Islet precursor cell (in vitro differentiated cells): ENCODE measurements at regions not wholly inside any gene's neighbourhood (a gene's known extent, or its start where the extent isn't known, plus 50 kb on each side); places are given as distances from the start of the nearest gene placed in this dataset.

Experiments used
- DNase-seq: peaks from one replicate; pipeline ENCODE4 v3.0.0-alpha.2; 2018

DNA sequence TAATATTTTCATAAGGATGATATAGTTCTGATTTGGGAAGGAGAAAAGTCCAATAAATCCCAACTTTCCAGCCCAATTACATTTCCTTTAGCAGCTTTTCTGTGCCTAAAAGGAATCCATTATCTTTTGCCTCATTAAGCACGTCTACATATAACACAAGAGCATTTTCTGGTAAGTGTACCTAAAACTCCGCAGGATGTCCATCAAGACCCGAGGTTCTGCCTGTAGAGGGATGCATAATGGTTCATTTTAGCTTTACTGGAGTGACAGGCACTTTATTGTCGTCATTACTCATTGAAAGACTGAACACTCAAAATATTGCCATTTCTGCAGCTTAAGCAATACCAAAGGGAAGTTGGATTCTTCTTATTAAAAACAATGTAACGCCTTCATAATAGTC lies 669.0 kb downstream of the PRELID2 start:
- DNase-seq = no peak

DNA sequence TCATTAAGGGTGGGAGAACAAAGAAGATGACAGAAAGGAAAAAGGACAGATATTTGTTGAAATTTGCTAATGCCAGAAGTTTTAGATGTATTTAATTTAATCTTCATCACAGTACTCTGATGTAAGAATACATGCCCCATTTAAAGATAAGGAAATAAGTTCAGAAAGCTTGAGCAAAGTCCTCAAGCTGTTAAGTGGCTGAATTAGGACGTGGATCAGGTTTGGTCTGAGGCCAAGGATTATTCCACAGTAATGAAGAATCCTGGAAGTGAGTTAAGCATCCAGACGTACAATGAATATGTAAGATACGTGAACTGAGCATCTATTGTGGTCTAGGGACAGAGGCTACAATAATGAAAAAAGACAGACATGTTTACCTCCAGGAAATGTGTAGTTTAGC lies 671.3 kb downstream of the PRELID2 start:
- no peak for DNase-seq

- DNase-seq = no peak
These were observed 672.5 kb downstream of the PRELID2 start for GRCh38 chr5:145162626-145163025.

- no peak for DNase-seq
These were observed 673.8 kb downstream of the PRELID2 start for GRCh38 chr5:145161391-145161790.

- peak; percentile 61 for DNase-seq
These were observed 674.5 kb downstream of the PRELID2 start for GRCh38 chr5:145160679-145161078.

DNA sequence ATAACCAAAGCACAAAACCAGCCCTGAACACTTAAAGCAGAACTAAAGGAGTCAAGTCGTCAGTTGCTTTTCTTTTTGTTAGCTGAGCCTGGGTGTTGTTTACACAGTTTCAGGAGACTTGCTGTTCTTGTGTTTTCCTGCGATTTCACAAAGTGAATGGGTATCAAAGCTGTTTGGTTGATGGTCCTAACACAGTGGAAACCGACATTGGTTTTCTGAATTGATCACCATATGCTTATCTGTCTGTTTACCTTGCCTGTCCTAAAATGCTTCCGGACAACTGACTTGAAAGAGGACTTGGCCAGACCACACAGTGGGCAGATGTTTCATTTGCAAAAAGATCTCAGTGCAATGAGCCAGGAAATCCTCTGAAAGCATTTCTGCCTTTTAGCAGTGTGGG lies 676.4 kb downstream of the PRELID2 start:
- DNase-seq = no peak

GRCh38 chr5:145157841-145158240 lies 677.3 kb downstream of the PRELID2 start:
- DNase-seq = no peak

DNA sequence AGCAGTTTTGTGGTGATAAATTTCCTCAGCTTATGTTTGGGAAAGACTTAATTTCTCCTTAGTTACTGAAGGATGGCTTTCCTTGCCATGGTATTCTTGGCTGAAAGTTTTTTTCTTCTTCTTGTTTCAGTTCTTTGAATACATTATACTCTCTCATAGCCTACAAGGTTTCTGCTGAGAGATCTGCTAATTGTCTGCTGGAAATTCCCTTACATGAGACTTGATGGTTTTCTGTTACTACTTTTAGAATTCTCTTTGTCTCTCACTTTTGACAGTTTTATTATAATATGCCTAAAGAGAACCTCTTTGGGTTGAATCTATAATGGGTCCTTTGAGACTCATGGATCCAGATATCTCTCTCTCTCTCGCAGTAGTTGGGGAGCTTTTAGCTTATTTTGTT lies 693.6 kb downstream of the PRELID2 start:
- DNase-seq = no peak

- DNase-seq = no peak
These were observed 704.1 kb downstream of the PRELID2 start for GRCh38 chr5:145130996-145131395.

DNA sequence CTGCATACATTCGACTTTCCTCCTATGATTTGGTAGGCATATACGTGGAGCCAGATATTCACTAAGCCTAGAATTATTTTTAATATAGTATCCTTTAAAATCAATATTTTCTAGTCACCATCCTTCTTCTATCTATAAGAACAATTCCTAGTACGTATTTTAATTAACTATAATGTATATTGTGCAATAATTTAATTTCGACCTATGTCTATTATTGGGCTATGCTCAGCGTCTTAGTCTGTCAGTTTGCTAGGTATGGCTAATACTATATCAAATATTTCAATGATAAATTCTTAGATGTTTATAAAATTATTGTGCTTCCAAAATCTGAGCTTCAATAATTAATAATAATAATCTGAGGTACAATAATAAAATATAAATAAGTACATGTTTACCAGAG lies 705.3 kb downstream of the PRELID2 start:
- no peak for DNase-seq

- DNase-seq = no peak
These were observed 710.3 kb downstream of the PRELID2 start for GRCh38 chr5:145124806-145125205.

DNA sequence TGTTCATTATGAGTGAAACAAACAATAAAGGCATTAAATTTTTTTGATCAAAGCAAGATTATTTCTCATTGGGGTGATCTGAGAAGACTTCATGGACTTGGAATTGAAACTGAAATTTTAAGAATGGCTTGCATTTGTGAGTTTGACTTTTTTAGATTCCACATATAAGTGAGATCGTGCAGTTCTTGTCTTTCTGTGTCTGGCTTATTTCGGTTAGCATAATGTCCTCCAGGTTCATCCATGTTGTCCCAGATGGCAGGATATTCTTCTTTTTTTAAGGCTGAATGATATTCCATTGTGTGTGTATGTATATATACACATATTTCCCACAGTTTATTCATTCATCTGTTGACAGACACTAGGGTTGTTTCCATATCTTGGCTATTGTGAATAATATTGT lies 716.5 kb downstream of the PRELID2 start:
- DNase-seq = no peak

DNA sequence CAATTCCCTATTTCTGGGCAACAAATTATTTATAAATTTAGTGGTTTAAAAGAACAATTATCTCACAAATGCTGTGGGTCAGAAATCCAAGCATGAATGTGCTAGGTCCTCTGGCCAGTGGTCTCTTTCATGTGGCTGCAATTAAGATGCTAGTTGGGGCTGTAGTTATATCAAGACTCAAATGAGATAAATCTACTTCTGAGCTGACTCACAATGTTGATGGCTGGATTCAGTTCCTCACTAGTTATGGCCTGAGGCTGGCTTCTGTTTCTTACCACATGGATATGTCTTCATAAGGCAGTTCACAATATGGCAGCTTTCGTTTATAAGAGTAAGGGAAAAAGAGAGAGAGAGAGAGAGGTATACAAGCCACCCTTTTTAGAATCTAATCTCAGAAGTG lies 717.0 kb downstream of the PRELID2 start:
- no peak for DNase-seq

- no peak for DNase-seq
These were observed 717.9 kb downstream of the PRELID2 start for GRCh38 chr5:145117285-145117684.

GRCh38 chr5:145111420-145111819 lies 723.7 kb downstream of the PRELID2 start:
- no peak for DNase-seq

DNA sequence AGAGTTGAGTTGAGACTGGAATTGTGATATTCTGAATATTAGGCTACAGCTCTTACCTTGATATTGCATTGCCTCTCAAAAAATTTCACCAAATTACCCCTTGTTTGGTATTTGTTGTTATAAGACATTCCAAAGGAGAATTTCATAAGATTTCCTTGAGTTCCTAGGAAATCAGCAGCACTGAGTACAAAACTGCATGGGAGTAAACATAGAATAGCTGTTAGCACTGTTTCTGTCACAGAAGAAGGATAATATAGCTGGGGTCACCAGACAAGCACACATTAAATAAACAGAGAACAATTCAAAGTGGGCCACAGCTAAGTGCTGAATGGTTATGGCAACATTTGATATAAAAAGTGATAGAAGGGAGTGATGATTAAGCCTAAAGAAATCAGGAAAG lies 724.3 kb downstream of the PRELID2 start:
- DNase-seq = no peak

- DNase-seq = no peak
These were observed 725.0 kb downstream of the PRELID2 start for GRCh38 chr5:145110181-145110580.

DNA sequence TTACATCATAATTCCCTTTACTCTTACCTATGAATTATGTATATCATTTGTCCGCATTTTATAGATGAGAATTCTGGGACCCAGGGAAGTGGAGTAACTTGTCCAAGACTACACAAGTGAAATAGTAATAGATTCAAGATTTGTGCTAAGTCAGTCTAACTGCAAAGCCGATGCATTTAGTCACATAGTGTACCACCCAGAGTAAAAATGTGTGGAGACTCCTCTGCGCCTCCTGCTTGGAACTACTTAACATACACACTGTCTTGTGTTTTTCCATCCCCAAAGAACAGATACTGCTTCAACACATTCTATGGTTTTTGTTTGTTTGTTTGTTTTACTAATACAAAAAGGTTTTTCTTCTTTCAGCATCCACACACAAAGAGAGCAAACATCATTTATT lies 729.8 kb downstream of the PRELID2 start:
- DNase-seq = no peak

DNA sequence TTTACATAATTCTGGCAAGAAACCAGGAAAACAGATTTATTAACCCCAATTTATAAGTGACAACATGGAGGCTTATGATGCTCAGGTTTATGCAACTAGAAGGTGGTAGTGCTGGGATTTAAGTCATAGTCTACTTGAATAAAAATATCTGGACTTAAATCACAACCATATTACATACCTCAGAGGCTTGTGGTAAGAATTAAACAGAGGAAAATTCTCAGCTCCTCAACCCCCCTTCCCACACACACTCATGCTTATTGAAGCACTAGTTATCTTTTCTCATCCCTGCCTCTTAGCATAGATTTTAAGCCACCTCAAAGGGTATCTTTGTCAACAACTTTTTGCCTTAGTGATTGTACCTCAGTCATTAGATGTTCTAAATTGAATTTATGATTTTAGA lies 731.0 kb downstream of the PRELID2 start:
- no peak for DNase-seq

- no peak for DNase-seq
These were observed 733.9 kb downstream of the PRELID2 start for GRCh38 chr5:145101246-145101645.

- DNase-seq = no peak
These were observed 745.0 kb downstream of the PRELID2 start for GRCh38 chr5:145090115-145090514.

DNA sequence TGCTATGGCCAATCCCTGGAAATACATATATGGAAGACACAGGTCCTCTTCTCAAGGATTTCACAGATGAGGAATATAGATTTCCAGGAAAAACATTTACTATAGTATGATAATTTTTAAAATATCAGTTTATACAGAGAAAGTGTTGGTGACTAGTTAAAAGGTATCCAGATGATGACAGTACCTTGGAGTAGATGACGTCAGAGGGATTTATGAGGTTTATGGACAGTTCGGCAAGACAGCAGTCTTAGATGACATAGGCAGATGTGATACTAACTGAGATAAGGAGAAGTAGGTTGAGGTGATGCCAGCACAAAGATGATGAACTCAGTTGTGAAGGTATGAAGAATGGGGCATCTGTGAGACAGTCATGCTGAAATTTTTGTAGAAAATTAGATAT lies 750.3 kb downstream of the PRELID2 start:
- no peak for DNase-seq

DNA sequence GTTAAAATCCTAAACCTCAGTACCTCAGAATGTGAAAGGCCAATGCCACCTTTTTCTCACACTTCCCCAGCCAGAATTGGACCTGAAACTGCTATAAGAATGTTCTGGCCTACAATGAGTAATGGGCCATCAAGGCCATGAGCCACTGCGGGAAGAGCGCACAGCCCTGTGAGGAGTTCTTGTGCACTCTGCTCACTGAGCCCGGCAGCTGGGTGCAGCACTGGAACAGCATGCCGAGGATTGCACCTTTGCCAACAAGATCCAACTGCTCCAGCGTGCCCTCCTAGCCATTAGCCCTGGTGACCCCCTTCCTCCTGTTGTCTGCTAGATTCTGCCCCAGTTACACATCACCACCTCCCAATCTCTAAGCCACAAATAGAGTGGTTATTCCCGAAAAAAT lies 758.1 kb downstream of the PRELID2 start:
- DNase-seq = no peak

DNA sequence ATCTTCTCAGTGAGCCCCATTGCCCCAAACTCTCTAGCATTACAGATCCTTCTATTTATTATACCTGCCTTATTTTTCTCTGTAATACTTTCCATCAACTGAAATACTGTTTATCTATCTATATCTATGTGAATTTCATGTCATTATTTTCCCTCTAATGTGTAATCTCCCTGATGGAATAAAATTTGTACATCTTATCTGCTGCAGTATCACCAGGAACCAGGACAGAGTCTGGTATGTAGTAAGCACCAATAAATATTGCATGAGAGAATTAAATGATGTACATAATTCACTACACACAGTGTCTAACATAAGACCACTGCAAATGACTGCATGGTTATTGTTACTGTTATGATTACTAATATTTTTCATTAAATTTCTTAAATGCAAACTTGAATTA lies 759.1 kb downstream of the PRELID2 start:
- no peak for DNase-seq

- DNase-seq = no peak
These were observed 762.3 kb downstream of the PRELID2 start for GRCh38 chr5:145072889-145073288.

- no peak for DNase-seq
These were observed 766.4 kb downstream of the PRELID2 start for GRCh38 chr5:145068721-145069120.
